B cell (primary cell): ENCODE measurements at regions not wholly inside any gene's neighbourhood (a gene's known extent, or its start where the extent isn't known, plus 50 kb on each side); places are given as distances from the start of the nearest gene placed in this dataset.

Experiments
- CTCF ChIP-seq: fragments of 200-600 bp; IDR thresholded peaks from one replicate; pipeline ENCODE4 v1.8.0; 2022; ENCODE audit warnings: antibody characterized with exemption, mild to moderate bottlenecking
- EZH2 ChIP-seq: IDR thresholded peaks from 2 replicates; pipeline ENCODE4 v1.6.1; 2012; ENCODE audit warnings: borderline replicate concordance, low read depth, mild to moderate bottlenecking, moderate library complexity, low read length; ENCODE audit not compliant: insufficient read depth, poor library complexity, severe bottlenecking

- TF ChIP-seq CTCF (no peak), EZH2 (no peak)
Observed at GRCh38 chr2:187689372-187689771, 135.1 kb upstream of the TFPI start.
